ENCODE measurements at regions not wholly inside any gene's neighbourhood (a gene's known extent, or its start where the extent isn't known, plus 50 kb on each side); places are given as distances from the start of the nearest gene placed in this dataset.

GRCh38 chr1:96999191-96999590, 277.6 kb downstream of the PTBP2 start:
- TF ChIP-seq CTCF (IDR thresholded peaks at IDR 0.05) (no peak), POLR2A (IDR thresholded peaks at IDR 0.05) (no peak)
